ENCODE measurements at regions not wholly inside any gene's neighbourhood (a gene's known extent, or its start where the extent isn't known, plus 50 kb on each side); places are given as distances from the start of the nearest gene placed in this dataset.

- TF ChIP-seq, protein P1, sequence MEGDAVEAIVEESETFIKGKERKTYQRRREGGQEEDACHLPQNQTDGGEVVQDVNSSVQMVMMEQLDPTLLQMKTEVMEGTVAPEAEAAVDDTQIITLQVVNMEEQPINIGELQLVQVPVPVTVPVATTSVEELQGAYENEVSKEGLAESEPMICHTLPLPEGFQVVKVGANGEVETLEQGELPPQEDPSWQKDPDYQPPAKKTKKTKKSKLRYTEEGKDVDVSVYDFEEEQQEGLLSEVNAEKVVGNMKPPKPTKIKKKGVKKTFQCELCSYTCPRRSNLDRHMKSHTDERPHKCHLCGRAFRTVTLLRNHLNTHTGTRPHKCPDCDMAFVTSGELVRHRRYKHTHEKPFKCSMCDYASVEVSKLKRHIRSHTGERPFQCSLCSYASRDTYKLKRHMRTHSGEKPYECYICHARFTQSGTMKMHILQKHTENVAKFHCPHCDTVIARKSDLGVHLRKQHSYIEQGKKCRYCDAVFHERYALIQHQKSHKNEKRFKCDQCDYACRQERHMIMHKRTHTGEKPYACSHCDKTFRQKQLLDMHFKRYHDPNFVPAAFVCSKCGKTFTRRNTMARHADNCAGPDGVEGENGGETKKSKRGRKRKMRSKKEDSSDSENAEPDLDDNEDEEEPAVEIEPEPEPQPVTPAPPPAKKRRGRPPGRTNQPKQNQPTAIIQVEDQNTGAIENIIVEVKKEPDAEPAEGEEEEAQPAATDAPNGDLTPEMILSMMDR (optimal IDR thresholded peaks at IDR 0.05 in 1 of 3, IDR thresholded peaks at IDR 0.05 in 1 of 3, conservative IDR thresholded peaks at IDR 0.05 in 1 of 3; ENCODE audit: extremely low read depth in 1 of 3, insufficient read depth in 2 of 3, low read length in 3 of 3): no peak
- no peak for TF ChIP-seq EZH2 (IDR thresholded peaks at IDR 0.05; ENCODE audit: low read length)
These were observed 288.2 kb downstream of the SOCS6 start for GRCh38 chr18:70577023-70577420.
